Activated CD4-positive, alpha-beta T cell treated with anti-CD3 and anti-CD28 coated beads, Interleukin-10, Interleukin-2, amounts not matched to agents 100 ng/mL and 50 ng/mL, durations not matched to agents 16 hours and 8 hours (primary cell): ENCODE measurements at regions not wholly inside any gene's neighbourhood (a gene's known extent, or its start where the extent isn't known, plus 50 kb on each side); places are given as distances from the start of the nearest gene placed in this dataset.

Source experiments
- DNase-seq: peaks from one replicate; pipeline ENCODE4 v3.0.0-alpha.2; 2020

GRCh38 chr10:78856421-78856820 is 212.3 kb upstream of the ZMIZ1 start:
- no peak for DNase-seq

DNA sequence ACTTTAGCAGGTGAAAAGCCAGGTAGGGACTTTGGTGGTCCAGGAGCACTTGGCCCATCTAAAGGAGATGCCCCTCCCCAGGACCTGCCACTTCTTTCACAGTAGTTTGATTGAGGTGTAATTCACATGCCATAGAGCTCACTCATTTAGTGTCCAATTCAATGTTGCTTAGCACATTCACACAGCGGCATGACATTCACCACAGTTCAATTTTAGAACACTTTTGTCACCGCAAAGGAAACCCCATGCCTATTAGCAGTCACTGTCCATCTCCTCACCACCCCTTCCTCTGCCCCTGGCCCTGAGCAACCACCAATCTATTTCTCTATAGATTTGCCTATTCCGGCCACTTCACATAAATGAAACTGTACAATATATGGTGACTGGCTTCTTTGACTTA is 211.6 kb upstream of the ZMIZ1 start:
- no peak for DNase-seq

DNA sequence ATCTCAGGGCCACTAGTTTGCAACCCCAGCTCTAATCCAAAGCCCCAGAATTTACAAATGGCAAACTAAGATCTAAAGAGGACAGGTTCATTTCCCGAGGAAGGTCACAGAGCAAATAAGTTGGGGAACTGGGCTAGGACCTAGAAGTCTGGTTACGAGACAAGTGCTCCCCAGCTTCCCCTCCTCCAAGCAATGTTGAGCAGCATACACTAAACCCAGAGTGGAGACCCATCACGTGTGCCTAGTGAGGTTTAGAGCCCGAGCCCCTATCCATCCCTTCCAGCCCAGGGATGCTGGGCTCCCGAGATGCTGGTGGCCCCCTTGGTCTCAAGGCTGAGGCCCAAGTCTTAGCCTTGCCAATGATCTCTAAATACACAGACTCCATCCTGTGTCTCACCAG is 209.5 kb upstream of the ZMIZ1 start:
- no peak for DNase-seq

GRCh38 chr10:78859769-78860168 is 209.0 kb upstream of the ZMIZ1 start:
- no peak for DNase-seq

DNA sequence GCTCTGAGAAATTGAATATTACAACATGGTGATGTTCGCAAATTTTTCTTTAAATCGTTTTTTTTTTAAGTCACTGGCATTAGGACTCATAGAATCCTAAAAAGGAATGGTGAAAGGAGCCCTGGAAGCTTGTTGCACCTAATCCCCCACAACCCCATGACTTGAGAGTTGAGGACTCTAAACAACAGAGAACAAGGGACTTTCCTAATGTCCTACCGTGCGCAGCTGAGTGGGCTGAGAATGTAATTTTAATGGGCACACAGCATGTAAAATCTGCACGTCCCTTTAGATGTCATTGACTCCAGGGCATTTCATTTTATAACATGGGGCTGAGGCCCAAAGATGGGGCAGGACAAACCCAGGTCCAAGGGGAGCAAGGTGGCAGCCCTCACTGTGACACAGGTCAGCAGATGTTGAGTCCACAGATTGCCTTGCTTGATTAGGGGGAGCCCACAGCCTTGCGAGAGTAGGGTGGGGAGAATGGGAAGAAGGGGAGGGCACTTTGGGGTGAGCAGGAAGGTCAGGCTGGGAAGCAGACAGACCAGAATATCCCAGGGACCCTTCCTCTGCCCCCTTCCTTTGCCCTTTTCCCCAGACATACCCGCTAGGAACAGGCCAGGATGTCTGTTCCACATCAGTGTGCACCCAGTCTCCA is 208.4 kb upstream of the ZMIZ1 start:
- DNase-seq = no peak

GRCh38 chr10:78861529-78862327 is 207.0 kb upstream of the ZMIZ1 start:
- no peak for DNase-seq

- DNase-seq = no peak
Measured at GRCh38 chr10:78862328-78862640, 206.5 kb upstream of the ZMIZ1 start.

DNA sequence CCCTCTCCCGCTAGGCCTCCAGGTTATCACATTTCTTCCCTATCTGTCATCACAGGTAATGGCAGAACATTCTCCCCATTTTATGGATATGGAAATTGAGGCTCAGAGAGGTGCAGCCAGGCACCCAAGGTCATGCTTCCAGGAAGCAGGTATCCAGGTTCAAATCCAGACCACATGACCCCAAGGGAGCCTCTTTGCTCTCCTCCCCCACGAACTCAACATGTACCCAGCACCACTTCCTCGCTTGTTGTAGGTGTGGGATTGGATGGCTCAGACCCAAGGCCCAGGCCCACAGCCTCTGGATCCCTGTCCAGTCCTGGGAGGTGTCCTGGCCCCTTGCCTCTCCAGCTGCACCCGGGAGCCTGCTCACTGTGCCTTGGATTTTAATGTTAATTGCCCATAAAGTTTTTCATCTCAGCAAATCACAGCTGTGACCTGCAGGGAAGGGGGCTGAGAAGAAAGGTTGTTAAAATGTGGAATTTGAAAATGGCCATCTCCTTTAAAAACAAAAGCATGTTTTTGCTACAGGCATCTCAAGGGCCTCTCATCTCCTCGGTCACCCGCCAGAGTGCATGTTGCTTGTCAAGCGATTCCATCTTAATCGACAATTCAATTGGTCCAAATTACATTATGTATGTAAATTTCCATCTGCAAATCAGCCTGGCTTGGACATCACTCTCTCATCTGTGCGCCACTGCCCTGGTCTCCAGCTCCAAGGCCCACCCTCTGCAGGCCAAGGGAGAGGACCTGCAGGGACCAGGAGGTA is 205.4 kb upstream of the ZMIZ1 start:
- no peak for DNase-seq

GRCh38 chr10:78863906-78864239 is 204.9 kb upstream of the ZMIZ1 start:
- no peak for DNase-seq

GRCh38 chr10:78864761-78865537 is 203.8 kb upstream of the ZMIZ1 start:
- DNase-seq = no peak

DNA sequence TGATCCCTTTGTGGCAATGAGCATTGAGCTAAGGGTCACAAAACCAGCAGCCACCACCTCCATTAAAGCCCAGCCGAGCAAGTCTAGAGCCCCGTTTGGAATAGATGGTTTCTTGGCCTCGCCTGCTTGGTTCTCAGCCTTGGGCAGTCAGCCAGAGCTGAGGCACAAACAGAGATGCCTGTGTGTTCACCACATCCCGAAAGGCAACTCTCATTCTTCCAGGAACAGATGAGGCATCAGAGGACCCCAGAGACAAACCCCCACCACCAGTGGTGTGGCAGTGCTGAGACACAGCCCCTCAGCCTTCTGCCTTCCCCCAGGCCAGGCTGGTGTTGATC is 203.3 kb upstream of the ZMIZ1 start:
- no peak for DNase-seq

DNA sequence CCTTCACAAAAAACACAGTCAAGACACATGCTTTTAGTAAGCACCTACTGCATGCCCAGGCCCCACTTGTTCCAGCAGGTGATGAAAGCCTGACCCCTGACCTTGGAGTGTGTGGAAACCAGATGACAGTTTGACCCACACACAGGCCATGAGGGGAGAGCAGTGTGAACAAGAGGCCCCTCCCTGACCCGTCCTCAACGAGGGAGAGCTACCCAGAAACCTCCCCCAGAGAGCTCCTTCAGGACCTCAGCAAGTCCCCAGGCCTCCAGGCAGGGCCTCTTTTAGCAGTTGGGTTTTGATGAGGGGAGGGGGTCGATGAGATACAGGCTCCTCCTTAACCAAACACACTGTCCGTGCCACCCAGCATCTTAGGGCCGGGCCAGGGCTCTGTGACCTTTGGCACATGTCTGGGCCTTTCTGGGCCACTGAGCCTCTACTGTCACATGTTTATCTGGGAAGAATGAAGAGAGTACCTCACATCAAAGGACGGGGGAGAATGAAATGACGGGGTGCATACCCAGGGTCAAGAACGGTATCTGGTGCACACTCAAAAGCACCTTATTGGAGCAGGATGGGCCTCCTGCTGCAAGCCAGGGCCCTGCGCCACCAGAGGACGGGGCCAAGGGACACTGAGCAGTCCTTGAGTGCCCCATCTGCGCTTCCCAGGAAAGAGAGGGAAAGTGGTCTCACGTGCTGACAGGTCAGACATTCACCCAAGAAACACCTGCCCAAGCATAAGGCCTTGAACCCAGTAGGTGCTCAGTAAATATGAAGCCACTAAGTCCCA is 202.6 kb upstream of the ZMIZ1 start:
- DNase-seq = no peak

- no peak for DNase-seq
Measured at GRCh38 chr10:78866731-78867554, 201.8 kb upstream of the ZMIZ1 start.

DNA sequence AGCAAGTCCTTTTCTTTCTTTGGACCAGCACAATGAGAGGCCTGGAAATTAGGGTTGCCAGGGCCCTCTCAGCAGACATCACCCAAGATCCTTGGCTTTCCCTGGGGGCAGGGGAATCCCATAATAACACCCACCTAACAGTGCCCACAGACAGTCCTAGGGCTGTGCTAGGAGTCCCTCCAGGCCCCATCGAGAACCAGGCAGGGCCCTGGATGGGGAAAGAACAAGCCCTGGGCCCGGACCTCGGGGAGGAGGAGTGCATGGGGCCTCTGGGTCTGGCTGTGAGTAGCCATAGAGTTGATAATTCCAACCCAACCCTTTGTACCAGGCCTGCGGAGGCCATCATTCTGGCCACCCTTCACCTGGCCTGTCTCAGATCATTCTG is 201.2 kb upstream of the ZMIZ1 start:
- DNase-seq = no peak

- DNase-seq = no peak
Measured at GRCh38 chr10:78868048-78868447, 200.7 kb upstream of the ZMIZ1 start.

DNA sequence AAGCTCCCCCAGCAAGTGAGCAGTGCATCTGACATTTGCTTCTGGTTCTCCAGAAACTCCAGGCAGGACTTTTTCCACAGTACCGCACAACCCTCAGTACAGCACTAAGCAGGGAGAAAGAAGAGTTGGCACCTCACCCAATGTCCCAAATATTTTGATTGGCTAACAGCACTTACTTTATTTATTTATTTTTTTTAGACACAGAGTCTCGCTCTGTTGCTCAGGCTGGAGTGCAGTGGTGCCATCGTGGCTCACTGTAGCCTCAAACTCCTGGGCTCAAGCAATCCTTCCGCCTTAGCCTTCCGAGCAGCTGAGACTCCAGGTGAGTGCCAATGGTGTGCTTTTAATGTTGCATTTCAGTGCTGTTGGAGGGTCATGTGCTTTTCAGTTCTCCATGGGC is 200.3 kb upstream of the ZMIZ1 start:
- no peak for DNase-seq

GRCh38 chr10:78868861-78869260 is 199.9 kb upstream of the ZMIZ1 start:
- DNase-seq = no peak

- DNase-seq = no peak
Measured at GRCh38 chr10:78869508-78870454, 199.0 kb upstream of the ZMIZ1 start.

DNA sequence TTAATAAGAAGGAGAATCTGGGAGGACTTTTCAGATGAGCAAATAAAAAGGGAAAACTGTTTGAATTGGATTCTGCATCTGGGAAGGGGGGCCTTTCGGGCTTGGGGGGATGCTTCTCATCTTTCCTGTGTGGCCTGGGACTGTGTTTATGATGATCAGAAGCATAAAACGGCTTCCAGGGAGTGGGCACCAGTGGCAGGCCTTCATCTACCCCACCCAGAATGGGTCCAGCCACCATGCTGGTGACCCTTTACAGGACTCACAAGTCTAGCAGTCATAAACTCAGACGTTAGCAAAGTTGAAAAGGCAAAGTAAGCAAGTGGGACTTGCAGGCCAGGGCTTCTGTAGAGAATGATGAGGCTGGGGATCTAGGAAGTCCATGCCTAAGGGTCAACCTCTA is 198.3 kb upstream of the ZMIZ1 start:
- no peak for DNase-seq

DNA sequence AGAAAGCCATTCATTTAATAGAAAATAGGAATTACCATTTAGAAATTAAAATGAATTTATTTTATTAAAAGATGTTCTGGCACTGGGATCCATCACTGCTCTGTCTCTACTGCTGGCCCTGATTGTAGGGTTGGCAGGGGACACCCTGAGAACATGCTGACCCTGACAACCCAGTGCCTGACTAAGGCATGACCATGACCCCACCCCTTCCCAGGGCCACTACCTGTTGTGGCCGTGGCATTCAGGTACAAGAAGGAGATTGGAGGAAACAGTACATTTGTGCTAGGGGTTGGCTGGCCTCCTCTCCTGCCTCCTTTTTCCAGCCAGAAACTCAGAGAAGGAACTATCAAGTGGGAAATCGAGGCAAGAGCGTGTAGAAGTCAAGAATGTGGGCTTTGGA is 197.0 kb upstream of the ZMIZ1 start:
- no peak for DNase-seq

- DNase-seq = no peak
Measured at GRCh38 chr10:78873413-78873812, 195.4 kb upstream of the ZMIZ1 start.
